Natural killer cell (primary cell): ENCODE measurements at regions not wholly inside any gene's neighbourhood (a gene's known extent, or its start where the extent isn't known, plus 50 kb on each side); places are given as distances from the start of the nearest gene placed in this dataset.

Experiments used
- ATAC-seq, 3 donors: fragments of 150-1000 bp in 2 of 3; fragments of 200-7000 bp in 1 of 3; cut with Tn5 transposase; 1 replicate in 1 of 3; 2 replicates in 2 of 3; pipeline ENCODE4 v1.10.0; 2021; ENCODE audit warnings: mild to moderate bottlenecking in 2 of 3, moderate library complexity in 2 of 3
- DNase-seq, 2 donors: peaks; one replicate each; pipeline versions ENCODE4 v3.0.0 to v3.0.0-alpha.2; 2013 to 2021; ENCODE audit warnings: mixed read lengths in 1 of 2
- H3K27ac ChIP-seq: one replicate; pipeline ENCODE4 v1.5.1; 2013; ENCODE audit warnings: mild to moderate bottlenecking, low read length
- H3K27me3 ChIP-seq: one replicate; pipeline ENCODE4 v1.6.1; 2013; ENCODE audit warnings: low read length; ENCODE audit not compliant: control insufficient read depth, insufficient read depth
- H3K36me3 ChIP-seq: one replicate; pipeline ENCODE4 v1.6.1; 2013; ENCODE audit warnings: low read length; ENCODE audit not compliant: control insufficient read depth, insufficient read depth
- H3K4me1 ChIP-seq: one replicate; pipeline ENCODE4 v1.6.1; 2013; ENCODE audit warnings: low read length; ENCODE audit not compliant: control insufficient read depth, insufficient read depth
- H3K4me3 ChIP-seq: one replicate; pipeline ENCODE4 v1.5.1; 2013; ENCODE audit warnings: low read length
- H3K9me3 ChIP-seq: one replicate; pipeline ENCODE4 v1.6.1; 2013; ENCODE audit warnings: low read length; ENCODE audit not compliant: control insufficient read depth, insufficient read depth
- H3K27ac Mint-ChIP-seq, 2 donors: one replicate each; pipeline ENCODE4 v1.8.0; 2022; ENCODE audit warnings: mild to moderate bottlenecking in 2 of 2, mixed read lengths in 2 of 2, moderate library complexity in 1 of 2
- H3K27me3 Mint-ChIP-seq, 2 donors: one replicate each; pipeline ENCODE4 v1.8.0; 2022; ENCODE audit warnings: low read depth in 2 of 2, mixed read lengths in 2 of 2
- H3K36me3 Mint-ChIP-seq: one replicate; pipeline ENCODE4 v1.8.0; 2022; ENCODE audit warnings: mixed read lengths
- H3K4me1 Mint-ChIP-seq, 2 donors: one replicate each; pipeline ENCODE4 v1.8.0; 2022; ENCODE audit warnings: mixed read lengths in 2 of 2
- H3K4me3 Mint-ChIP-seq: one replicate; pipeline ENCODE4 v1.8.0; 2022; ENCODE audit warnings: mild to moderate bottlenecking, moderate library complexity, mixed read lengths
- H3K9me3 Mint-ChIP-seq, 2 donors: one replicate each; pipeline ENCODE4 v1.8.0; 2022; ENCODE audit warnings: mixed read lengths in 2 of 2
- WGBS: methylation state at CpG from one replicate; pipeline ENCODE4 v1.1.7; 2013; ENCODE audit warnings: missing lambda C conversion rate; ENCODE audit not compliant: insufficient coverage; 5-methylcytosine and 5-hydroxymethylcytosine counted together
- intact Hi-C: fragments of 100-400 bp; cut with micrococcal nuclease; formaldehyde crosslinking; loops from one replicate; pipeline ENCODE4 v1.14.2; 2022
- TF ChIP-seq, protein P1 (sequence below): fragments of 200-600 bp; IDR thresholded peaks from one replicate; pipeline ENCODE4 v1.8.0; 2022; ENCODE audit warnings: antibody characterized with exemption

DNA sequence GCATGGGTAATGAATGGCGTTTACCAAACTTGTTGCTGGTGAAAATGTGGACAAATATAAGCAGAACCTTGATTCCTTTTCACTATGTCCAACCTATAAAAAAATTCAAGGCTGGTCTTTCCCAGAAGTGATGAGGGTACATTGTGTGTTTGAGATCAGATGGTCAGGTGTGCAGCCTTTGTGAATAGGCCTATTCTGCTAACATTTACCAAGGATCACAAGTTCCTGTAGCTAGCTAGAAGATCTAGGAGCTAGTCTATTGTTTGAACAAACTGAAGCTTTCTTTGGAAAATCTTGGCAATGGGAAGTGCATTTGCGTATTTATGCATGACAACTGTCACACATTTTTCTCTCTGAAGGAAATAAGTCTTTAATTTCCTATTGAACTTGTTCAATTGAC, 489.6 kb downstream of the KLF5 start:
- no peak for ATAC-seq
- Histone ChIP-seq H3K4me3 (no peak overlapping the region), H3K4me1 (no peaks in the 10 kb centered on the region), H3K36me3 (no peaks in the 10 kb centered on the region), H3K27me3 (no peaks in the 10 kb centered on the region), H3K9me3 (no peaks in the 10 kb centered on the region), H3K27ac (no peak overlapping the region)
- no peaks in the 10 kb centered on the region for H3K36me3 Mint-ChIP-seq
- WGBS = 83% methylated on average over 1 of the region's 2 CpGs
- no peak overlapping the region for H3K27ac Mint-ChIP-seq
- no peaks in the 10 kb centered on the region for H3K9me3 Mint-ChIP-seq
- intact Hi-C loops = no loop called here
- H3K27me3 Mint-ChIP-seq = no peaks in the 10 kb centered on the region
- H3K4me3 Mint-ChIP-seq = no peak overlapping the region
- DNase-seq = no peak
- TF ChIP-seq, protein P1, sequence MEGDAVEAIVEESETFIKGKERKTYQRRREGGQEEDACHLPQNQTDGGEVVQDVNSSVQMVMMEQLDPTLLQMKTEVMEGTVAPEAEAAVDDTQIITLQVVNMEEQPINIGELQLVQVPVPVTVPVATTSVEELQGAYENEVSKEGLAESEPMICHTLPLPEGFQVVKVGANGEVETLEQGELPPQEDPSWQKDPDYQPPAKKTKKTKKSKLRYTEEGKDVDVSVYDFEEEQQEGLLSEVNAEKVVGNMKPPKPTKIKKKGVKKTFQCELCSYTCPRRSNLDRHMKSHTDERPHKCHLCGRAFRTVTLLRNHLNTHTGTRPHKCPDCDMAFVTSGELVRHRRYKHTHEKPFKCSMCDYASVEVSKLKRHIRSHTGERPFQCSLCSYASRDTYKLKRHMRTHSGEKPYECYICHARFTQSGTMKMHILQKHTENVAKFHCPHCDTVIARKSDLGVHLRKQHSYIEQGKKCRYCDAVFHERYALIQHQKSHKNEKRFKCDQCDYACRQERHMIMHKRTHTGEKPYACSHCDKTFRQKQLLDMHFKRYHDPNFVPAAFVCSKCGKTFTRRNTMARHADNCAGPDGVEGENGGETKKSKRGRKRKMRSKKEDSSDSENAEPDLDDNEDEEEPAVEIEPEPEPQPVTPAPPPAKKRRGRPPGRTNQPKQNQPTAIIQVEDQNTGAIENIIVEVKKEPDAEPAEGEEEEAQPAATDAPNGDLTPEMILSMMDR = no peak
- H3K4me1 Mint-ChIP-seq = no peaks in the 10 kb centered on the region

DNA sequence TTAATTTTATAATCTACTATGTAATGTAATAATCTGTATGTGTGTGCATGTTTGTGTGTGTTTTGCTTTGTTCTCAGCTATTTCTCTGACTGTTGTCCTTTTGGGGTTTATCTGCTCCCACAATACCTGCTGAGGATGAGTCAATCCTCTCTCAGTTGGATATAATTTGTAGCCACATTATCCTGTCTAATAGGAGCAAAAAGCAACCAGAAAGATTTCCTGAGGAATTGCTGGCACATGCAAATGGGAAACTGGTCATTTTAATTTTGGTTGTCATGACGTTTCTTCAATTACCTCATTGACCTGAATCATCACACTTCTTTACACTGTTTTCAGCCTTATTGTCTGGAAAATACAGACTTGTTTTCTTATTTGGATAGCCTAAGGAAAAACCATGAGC, 488.4 kb downstream of the KLF5 start:
- TF ChIP-seq, protein P1 = no peak
- no peak overlapping the region for H3K4me3 ChIP-seq
- H3K36me3 Mint-ChIP-seq = no peaks in the 10 kb centered on the region
- no peak for ATAC-seq
- H3K27me3 Mint-ChIP-seq = no peaks in the 10 kb centered on the region
- no CpG with 5 or more reads among the region's 1 CpG for WGBS
- H3K9me3 ChIP-seq = no peaks in the 10 kb centered on the region
- DNase-seq = no peak
- H3K27ac ChIP-seq = no peak overlapping the region
- H3K9me3 Mint-ChIP-seq = no peaks in the 10 kb centered on the region
- H3K4me3 Mint-ChIP-seq = no peak overlapping the region
- no peak overlapping the region for H3K27ac Mint-ChIP-seq
- no peaks in the 10 kb centered on the region for H3K36me3 ChIP-seq
- no peaks in the 10 kb centered on the region for H3K27me3 ChIP-seq
- no peaks in the 10 kb centered on the region for H3K4me1 ChIP-seq
- intact Hi-C loops = no loop called here
- H3K4me1 Mint-ChIP-seq = no peaks in the 10 kb centered on the region

DNA sequence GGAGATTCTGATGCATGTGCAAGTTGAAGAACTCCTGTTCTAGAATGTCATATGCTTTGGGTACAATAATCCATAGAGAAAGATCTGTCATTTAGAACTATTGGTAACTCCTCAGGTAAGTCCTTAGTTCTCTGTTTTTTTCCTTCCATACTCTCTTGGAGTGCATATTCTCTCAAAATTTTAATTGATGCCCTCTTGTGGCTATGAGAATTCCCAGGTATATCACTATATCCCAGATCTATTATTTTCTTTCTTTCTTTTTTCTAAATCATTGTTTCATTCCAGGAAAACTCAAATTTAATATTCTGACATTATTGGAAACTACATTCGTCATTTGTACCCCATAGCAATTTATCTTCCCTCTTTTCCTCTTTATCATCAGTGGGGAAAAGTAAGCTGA, 485.4 kb downstream of the KLF5 start:
- H3K9me3 ChIP-seq = no peaks in the 10 kb centered on the region
- no peak overlapping the region for H3K4me3 Mint-ChIP-seq
- H3K9me3 Mint-ChIP-seq = no peaks in the 10 kb centered on the region
- no peaks in the 10 kb centered on the region for H3K36me3 ChIP-seq
- DNase-seq = no peak
- no peak for ATAC-seq
- no peak overlapping the region for H3K27ac ChIP-seq
- intact Hi-C loops = no loop called here
- H3K4me3 ChIP-seq = no peak overlapping the region
- H3K27ac Mint-ChIP-seq = no peak overlapping the region
- no peaks in the 10 kb centered on the region for H3K36me3 Mint-ChIP-seq
- H3K4me1 ChIP-seq = no peaks in the 10 kb centered on the region
- no peaks in the 10 kb centered on the region for H3K27me3 ChIP-seq
- WGBS = no CpG with 5 or more reads among the region's 1 CpG
- H3K27me3 Mint-ChIP-seq = no peaks in the 10 kb centered on the region
- H3K4me1 Mint-ChIP-seq = no peaks in the 10 kb centered on the region
- TF ChIP-seq, protein P1 = no peak

DNA sequence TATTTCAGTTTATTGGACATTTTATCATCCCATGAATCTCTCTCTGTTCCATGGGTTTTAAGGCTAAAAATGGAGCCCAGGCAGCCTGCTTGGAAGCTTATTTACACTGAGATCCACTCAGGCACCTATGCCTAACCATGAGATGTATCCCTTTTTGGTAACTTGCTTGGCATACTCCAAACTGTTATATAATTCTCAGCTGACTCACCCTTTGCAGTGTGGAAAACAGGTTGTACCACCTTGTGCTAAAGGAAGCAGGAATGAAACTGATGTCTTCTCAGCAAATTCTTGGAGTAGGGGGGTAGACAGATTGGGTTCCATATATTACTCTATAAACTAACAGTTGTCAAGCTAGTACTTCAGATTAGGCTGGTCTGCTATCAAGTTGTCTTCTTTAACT, 483.6 kb downstream of the KLF5 start:
- Mint-ChIP-seq H3K27me3 (no peaks in the 10 kb centered on the region), H3K27ac (no peak overlapping the region), H3K4me3 (no peak overlapping the region), H3K4me1 (no peaks in the 10 kb centered on the region), H3K9me3 (no peaks in the 10 kb centered on the region), H3K36me3 (no peaks in the 10 kb centered on the region)
- intact Hi-C loops = no loop called here
- ATAC-seq (no peak), DNase-seq (no peak)
- Histone ChIP-seq H3K27ac (no peak overlapping the region), H3K4me1 (no peaks in the 10 kb centered on the region), H3K36me3 (no peaks in the 10 kb centered on the region), H3K4me3 (no peak overlapping the region), H3K9me3 (no peaks in the 10 kb centered on the region), H3K27me3 (no peaks in the 10 kb centered on the region)
- TF ChIP-seq, protein P1 = no peak
